ENCODE measurements at regions not wholly inside any gene's neighbourhood (a gene's known extent, or its start where the extent isn't known, plus 50 kb on each side); places are given as distances from the start of the nearest gene placed in this dataset.

GRCh38 chr5:89377767-89378455, 494.9 kb upstream of the MEF2C start:
- TF ChIP-seq, protein P1, sequence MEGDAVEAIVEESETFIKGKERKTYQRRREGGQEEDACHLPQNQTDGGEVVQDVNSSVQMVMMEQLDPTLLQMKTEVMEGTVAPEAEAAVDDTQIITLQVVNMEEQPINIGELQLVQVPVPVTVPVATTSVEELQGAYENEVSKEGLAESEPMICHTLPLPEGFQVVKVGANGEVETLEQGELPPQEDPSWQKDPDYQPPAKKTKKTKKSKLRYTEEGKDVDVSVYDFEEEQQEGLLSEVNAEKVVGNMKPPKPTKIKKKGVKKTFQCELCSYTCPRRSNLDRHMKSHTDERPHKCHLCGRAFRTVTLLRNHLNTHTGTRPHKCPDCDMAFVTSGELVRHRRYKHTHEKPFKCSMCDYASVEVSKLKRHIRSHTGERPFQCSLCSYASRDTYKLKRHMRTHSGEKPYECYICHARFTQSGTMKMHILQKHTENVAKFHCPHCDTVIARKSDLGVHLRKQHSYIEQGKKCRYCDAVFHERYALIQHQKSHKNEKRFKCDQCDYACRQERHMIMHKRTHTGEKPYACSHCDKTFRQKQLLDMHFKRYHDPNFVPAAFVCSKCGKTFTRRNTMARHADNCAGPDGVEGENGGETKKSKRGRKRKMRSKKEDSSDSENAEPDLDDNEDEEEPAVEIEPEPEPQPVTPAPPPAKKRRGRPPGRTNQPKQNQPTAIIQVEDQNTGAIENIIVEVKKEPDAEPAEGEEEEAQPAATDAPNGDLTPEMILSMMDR (IDR thresholded peaks at IDR 0.05) = no peak
- no peak for TF ChIP-seq POLR2A (IDR thresholded peaks at IDR 0.05)
